NCI-H1694 treated with DMSO at 0.1 percent for 48 hours (cell line): ENCODE measurements at regions not wholly inside any gene's neighbourhood (a gene's known extent, or its start where the extent isn't known, plus 50 kb on each side); places are given as distances from the start of the nearest gene placed in this dataset.
A peak's percentile ranks its signal among the peaks of the same experiment; 100 is the strongest.

Experiments
- DNase-seq: peaks from one replicate; lab custom pipeline; 2025; lab: John Stamatoyannopoulos, UW

DNA sequence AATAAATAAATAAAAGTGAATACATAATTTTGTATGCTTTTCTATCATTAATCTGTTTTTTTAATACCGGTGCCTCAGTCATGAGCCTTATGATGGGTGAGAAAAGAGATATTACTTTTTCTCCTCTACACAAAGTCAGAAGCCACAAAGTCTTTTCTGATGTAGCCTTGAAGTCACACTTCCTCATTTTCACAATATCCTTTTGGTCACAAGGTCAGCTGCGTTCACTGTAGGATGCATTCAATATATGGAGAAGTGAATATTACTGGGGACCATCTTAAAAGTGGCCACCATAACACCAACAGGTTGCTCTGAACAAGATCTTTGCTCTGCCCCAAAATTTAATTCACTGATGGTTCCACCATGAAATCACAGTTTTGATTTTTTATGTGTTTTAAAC, 83.3 kb upstream of the TNR start:
- no peak for DNase-seq

DNA sequence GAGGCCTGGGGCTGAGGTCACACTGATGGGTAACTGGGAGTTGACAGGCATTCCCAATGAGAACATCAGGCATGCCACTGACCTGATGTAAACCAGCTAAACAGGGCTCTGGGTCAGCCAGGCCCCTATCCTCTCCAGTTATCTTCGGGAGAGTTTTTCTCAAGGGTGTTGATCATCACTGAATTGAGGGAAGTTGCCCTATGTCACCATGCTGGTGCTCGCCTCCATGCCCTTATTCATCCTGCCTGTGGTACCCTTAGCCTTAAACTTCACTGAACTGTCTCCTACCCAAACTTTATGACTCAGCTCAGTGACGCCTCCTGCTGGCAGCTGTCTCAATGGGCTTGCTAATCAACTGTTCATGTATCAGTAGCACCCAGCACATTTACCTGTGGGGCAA, 80.7 kb upstream of the TNR start:
- peak; percentile 5 for DNase-seq

DNA sequence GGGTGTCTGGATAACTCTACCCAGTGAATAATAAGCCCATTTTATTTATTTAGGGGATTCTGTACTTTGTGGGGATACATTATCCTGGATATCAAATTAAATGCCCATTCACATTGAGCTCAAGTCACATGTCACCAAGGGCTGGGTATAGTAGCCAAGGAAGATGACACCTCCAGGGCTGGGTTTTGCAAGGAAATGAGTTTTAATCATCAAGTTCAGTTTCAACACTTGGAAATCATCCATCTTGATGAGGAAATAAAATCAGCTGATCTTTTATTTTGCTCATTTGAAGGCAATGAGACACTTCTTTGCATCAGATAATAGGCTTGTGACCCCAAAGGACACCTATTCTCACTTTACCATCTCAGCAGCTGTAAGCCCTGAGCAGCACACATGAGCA, 80.0 kb upstream of the TNR start:
- no peak for DNase-seq

DNA sequence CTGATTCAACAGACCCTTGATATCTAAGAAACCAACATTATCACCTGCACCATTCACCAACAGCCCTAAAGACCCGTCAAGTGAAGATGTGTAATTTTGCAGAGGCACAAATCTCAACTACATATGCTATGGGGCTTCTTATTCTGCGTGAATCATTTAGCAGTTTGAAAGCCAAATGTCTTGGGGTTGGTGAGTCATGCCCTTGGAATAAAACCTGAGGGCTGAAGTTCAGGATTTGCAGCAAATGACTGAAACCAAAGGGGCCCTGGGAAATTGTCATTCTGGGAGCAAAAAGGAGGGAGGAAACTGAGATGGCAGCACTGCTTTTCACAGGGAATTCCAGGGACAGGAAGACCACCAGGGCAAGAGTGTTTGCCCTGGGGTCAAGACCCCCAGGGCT, 79.2 kb upstream of the TNR start:
- no peak for DNase-seq

DNA sequence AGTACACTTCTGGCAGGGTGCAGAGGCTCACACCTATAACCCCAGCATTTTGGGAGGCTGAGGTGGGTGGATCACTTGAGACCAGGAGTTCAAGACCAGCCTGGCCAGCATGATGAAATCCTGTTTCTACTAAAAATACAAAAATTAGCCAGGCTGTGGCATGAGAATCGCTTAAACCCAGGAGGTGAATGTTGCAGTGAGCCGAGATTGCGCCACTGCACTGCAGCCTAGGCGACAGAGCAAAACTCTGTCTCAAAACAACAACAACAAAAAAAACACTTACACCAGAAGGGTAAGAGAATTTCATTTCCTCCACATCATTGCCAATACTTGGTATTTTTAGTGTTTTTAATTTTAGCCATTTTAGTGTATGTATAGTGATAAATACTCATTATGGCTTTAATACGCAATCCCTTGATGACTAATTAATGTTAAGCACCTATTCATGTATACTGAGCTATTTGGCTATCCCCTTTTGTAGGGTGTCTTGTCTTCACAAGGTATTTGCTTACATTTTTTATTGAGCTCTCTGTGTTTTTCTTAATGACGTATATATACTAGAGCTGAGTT, 77.1 kb upstream of the TNR start:
- DNase-seq, result no peak

DNA sequence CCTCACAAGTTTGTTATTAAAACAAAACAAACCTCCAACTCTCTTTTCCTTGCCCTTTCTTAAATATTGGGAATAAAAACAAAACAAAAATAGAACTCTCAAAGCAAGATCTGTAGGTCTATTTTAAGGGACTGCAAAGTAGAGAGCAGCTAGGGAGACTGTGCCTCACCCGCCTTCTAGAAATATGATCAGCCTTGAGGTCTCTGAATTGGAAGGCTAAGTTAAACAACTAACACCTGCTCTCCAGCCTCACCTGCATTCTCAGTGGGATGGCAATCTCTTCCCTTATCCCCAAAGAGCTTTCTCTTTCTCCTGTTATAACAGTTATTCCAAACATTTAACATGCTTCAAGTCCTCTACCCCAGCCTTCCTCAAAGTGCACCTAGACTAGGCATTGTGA, 75.5 kb upstream of the TNR start:
- no peak for DNase-seq

DNA sequence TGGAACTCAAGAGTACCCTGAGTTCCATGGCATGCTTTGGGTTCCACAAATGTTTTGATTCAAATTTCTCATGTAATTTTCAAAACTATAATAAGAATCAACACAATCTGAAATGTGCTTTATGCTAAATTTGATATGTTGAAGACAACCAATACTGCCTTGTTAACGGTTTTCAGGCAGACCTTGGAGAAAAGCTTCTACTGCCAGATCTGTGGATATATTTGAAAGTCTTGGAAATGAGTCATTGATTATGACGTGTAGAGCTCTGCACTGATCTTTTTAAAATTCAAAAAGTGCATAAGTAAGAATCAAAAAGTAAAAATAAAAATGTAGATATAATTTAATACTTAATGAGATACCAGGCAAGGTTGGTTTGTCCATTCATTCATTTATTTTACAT, 74.0 kb upstream of the TNR start:
- DNase-seq, result no peak

DNA sequence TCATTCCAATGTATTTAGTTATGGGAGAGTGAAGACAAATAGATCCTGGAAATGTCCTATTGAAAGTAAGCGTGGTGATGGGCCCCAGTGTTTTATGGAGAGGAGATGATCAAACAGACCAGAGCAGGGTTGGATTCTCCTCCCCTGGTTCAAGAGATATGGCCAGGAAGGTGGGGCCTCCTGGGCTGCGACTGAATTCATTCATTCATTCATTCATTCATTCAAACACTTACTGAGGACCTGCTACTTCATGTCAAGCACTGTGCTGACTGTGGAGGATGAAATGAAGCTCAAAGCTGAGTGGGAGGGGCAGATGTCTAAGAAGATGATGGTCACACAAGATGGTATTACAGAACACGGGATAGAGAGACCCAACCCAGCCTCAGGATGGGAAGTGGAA, 71.5 kb upstream of the TNR start:
- no peak for DNase-seq

DNA sequence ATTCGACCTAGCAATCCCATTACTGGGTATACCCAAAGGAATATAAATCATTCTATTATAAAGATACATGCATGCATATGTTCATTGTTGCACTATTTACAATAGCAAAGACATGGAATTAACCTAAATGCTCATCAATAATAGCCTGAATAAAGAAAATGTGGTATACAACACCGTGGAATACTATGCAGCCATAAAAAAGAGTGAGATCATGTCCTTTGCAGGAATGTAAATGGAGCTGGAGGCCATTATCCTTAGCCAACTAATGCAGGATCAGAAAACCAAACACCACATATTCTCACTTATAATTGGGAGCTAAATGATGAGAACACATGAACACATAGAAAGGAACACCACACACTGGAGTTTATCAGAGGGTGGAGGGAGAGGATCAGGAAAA, 69.5 kb upstream of the TNR start:
- DNase-seq, result no peak

DNA sequence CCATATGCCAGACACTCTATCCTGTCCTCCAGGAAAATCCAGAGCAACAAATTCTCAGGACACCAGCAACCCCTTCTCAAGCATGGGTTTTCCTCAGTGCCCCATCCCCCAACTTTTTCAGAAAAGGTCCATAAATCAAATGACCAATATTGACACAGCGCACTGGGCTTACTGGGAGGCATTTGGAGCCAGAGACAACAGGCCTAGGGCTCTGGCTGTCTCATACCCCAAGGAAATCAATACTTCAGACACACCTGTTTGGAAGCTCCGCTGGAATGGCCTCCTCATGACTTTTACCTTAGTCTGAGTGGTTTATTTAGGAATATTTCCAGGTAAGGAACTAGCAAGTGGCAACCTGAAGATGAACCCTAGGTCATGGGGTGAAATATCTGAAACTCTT, 66.9 kb upstream of the TNR start:
- DNase-seq, result no peak

DNA sequence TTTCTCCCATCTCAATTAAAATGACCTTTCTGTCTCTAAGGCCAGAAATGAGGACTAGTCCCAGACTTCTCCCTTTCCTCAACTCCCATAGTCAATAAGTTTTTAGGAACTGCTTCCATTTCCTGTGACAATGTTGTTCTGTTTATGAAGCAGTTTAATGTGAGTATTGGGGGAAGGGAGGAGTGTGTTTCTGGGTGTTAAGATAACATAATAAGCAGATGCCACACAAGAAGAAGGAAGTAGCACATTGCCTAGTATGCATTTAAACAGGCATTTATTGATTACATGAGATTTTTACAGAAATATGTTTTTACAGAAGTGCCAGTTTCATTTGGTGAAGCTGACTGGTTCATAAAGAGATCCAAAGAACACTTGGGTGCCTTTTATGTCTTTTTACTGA, 65.6 kb upstream of the TNR start:
- no peak for DNase-seq

DNA sequence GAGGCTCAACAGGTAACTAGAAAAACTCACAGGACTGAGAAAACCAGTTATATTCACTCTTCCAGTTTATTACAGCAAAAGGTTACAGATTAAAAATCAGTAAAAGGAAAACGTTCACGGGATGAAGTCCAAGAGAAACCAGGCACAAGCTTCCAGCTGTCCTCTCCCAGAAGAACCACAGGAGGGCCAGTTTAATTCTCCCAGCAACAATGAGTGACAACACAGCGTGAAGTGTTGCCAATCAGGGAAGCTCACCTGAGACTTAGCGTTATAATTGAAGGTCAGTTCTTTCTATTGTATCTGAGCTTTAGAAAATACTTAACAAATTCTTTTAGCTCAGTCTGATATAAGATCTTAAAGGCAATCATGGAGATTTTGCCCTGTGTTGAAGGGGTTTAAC, 65.2 kb upstream of the TNR start:
- DNase-seq, result no peak

DNA sequence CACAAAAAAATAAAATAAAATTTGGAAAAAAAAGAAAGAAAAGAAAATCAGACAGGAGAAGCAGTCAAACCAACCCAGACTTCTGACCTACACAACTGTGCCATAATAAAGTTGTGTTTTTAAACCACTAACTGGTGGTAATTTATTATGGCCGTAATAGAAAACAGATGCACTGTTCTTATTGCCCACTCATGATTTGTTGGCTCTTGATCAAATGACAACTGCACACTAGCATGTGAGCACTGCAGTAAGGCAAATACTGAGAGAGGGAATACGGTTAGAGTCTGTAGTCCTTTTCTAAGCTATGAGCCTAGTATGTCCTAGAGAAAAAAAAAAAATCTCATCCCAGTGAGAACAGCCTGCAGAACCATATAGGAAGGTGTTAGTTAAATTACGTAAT, 61.2 kb upstream of the TNR start:
- no peak for DNase-seq

DNA sequence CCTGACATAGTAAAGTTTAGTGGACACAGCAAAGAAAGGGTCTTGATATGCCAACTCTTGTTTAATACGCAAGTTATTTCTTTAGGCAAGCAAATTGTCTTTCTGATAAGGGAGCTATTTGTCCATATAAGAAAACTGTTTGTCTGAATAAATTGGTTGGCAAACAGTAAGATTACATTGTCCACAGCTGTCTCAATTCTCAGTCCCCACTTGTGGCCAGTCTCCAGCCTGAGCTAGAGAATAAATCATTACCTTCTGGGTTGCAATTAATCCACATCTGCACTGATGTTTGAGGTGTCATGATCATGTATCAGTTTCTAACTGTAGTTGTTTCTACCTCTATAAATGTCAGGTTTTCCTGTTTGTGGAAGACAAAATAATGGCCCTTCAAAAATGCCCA, 60.0 kb upstream of the TNR start:
- no peak for DNase-seq

DNA sequence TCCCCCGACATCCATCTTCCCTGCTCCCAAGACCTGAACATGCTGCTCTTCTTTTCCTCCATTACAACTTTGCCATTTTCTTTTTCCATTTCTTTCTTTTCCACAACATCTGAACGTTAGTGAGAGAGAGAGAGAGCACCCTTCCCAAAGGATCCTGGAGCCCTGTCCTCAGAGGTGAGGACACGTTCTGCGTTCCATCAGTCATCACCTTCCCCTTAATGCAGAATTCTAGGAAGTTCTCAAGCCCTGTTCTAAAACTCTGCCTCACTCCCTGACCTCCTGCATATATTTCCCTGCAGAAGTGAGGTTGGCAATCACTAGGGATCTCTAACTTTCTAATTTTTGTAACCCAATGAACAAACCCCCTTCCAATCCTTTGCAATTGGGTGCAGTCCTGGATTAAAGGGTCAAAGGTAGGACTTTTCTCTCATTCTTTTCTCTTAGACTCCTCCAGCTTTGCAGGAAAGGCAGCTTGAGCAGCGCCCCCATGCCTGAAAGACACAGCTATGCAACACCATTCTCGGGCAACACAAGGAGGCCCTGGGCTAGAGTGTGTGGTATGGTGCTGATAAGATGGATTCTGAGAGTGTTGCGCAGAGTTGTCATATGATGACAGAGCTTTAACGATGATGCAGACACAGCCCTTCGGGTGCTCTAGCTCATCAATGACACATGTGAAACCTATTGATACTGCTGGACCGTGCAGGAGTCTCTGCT, 59.2 kb upstream of the TNR start:
- no peak for DNase-seq

DNA sequence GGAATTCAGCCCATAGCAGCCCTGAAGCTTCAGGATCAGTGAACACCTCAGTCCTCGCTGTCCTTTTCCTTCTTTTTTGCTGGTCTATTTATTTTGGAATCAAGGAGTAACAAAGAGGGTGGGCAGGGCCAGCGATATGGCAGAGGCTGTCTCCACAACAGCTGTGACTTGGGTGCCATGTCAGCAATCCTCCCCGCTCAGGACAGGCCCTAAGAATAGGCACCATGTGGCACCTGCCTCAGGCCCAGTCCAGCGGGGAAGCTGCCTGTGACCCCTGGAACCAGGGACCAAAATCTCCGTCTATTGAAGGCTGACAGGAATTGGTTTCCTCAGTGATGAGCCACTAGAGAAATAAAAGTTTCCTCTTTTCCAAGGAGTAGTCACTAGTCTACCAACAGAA, 58.6 kb upstream of the TNR start:
- DNase-seq, result no peak

DNA sequence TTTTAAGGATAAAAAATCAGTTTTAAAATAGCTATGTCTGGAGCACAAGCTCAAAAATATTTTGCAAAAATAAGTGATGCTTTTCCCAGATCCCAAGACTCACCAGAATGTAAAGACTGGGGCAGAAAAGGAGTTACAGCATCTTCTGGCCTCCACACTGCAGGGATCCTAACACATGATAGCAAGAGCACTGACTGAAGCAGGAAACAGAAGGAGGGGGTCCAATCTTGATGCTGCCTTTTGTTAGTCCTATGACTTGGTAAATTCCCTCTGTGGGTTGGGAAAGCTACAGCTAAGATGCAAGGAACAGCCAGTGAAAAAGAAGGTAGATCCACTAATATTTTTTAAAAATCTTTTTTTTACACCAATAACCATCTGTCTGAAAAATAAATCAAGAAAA, 54.2 kb upstream of the TNR start:
- DNase-seq, result no peak

DNA sequence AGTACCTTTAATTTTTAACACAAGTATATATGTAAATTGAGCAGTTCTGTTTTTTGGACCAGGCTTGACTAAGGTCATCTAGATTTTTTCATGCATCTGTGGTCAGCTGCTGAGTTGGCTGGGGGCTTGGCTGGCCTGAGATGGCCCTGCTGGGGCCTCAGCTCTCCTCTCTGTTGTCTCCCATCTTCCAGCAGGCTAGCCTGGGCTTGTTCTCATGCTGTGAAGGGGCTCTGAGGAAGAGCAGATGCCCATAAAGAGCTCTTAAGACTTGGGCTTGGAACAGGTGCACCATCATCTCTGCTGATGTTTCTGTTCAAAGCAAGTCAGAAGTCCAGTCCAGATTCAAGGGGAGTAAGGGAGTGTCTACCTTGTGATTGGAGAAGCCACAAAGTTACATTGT, 51.2 kb upstream of the TNR start:
- DNase-seq, result no peak

DNA sequence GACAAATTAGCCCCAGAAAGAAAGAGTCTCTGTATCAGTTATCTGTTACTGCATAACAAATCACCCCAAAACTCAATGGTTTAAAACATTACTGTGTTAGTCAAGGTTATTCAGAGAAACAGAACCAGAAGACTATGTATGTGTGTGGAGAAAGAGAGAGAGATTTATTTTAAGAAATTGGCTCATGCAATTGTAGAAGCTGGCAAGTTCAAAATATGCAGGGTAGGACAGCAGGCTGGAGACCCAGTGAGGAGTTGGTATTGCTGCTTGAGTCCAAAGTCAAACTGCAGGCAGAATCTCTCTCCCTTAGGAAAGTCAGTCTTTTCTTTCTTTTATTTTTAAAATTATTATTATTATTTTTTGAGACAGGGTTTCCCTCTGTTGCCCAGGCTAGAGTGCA, 50.2 kb upstream of the TNR start:
- DNase-seq, result no peak
